IPS-18c (cell line): ENCODE measurements at regions not wholly inside any gene's neighbourhood (a gene's known extent, or its start where the extent isn't known, plus 50 kb on each side); places are given as distances from the start of the nearest gene placed in this dataset.

Source experiments
- H3K4me3 ChIP-seq: 2 replicates; pipeline ENCODE4 v1.7.0; 2013; ENCODE audit warnings: low read depth, mild to moderate bottlenecking, low read length, moderate library complexity; ENCODE audit not compliant: insufficient read depth
- H3K9me3 ChIP-seq: one replicate; pipeline ENCODE4 v1.6.1; 2013; ENCODE audit warnings: mild to moderate bottlenecking, low read length, moderate library complexity; ENCODE audit not compliant: control insufficient read depth, insufficient read depth

DNA sequence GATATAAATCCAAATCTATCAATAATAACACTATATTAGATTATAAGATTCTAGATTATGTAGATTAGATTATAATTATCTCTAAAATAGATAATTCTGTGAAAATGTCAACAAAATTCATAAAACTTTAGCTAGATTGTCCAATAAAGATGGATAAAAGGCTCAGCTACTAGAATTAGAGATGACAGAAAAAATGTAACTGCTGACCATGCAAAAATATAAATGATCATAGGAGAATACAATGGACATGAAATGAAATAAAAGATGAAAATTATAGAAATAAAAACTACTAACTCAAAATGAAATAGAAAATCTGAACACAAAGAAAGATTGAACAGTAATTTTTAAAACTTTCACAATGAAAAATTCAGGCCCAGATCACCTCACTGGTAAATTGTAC, 1332.1 kb upstream of the CELF2 start:
- Histone ChIP-seq H3K4me3 (no peak overlapping the region), H3K9me3 (peaks cover 5% of the 10 kb centered on the region)

DNA sequence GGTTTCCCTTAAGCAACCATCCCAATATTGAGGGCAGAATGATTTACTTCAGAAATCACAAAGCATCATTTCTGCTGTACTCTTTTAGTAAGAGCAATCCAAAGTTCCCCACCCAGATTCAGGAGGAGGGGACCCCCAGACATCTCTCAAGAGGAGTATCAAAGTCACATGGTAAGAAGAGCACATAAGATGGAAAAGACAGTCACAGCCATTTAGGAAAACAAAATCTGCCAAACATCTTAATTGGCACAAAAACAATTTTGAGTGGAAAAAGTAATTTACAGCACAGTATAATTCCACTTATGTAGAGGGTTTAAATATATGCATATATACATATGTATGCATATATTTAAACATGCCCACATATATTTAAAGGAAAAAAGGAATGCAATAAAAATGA, 1329.0 kb upstream of the CELF2 start:
- H3K9me3 ChIP-seq = no peaks in the 10 kb centered on the region

DNA sequence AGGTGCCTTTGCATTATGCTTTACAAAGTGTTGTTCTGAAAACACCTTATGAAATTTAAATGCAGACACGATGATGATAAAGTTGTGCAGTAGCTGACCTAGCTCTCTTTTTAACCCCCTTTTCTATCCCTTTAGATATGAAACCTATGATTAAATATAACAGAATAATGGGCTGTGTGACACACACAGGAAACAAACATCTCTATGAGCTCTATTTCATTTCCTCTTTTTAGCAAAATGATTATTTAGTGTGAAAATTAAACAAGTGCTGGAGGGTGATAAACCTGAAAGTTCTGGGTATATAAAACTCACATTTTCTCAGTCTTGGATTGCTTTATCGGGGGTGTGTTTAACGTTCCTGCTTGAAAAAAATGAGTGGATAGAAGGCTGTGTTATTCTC, 1310.5 kb upstream of the CELF2 start:
- Histone ChIP-seq H3K4me3 (no peak overlapping the region), H3K9me3 (no peaks in the 10 kb centered on the region)

More for the DNA sequence above, 1329.0 kb upstream of the CELF2 start:
- H3K4me3 ChIP-seq = no peak overlapping the region

DNA sequence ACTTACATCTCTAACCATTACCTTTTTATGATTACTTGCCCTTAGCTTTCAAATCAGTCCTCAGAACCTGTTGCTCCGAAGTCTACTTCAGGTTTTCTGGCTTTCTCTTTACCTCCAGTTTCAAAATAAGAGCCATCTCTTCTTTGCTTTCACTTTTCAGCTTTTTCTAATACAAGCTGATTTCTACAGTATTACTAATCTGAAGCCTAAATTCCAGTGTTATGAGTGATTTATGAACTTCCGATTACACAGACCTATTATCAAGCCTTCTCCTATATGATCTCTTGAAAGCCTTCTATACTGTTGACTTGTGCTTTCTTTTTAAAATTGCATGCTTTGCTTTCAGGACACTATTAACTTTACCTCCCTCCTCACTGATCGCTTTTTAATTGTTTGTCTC, 1307.8 kb upstream of the CELF2 start:
- no peak overlapping the region for H3K4me3 ChIP-seq
- peaks cover 6% of the 10 kb centered on the region for H3K9me3 ChIP-seq

DNA sequence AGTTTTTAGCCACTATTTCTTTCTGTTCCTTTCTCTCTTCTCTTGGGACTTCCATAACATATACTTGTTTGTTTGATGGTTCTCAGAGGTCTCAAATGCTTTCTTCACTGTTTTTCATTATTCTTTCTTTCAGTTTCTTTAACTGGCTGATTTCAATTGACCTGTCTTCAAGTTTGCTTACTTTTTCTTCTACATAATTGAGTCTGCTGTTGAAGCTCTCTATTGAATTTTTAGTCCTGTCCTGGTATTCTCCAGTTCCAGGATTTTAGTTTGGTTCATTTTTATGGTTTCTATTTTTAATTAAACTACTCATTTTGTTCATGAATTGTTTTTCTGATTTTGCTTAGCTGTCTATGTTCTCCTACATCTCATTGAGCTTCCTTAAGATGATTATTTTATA, 1305.3 kb upstream of the CELF2 start:
- Histone ChIP-seq H3K4me3 (no peak overlapping the region), H3K9me3 (peaks cover 6% of the 10 kb centered on the region)

DNA sequence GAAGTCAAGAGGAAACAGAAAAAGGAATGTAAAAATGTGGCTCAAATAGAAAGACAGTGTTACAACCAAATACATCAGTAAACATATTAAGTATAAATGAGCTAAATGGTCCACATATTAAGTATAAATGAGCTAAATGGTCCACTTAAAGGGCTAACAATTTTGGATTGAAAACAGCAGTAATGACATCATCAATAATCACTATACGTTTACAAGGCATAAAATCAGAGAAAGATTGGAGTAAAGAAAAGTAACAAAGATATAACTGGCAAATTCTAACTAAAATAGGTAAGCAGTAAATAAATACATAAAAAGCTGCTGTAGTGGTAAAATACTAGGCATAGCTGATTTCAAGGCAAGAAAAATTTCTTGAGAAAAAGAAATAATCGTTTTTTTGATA, 1298.4 kb upstream of the CELF2 start:
- no peak overlapping the region for H3K4me3 ChIP-seq
- H3K9me3 ChIP-seq = no peaks in the 10 kb centered on the region

DNA sequence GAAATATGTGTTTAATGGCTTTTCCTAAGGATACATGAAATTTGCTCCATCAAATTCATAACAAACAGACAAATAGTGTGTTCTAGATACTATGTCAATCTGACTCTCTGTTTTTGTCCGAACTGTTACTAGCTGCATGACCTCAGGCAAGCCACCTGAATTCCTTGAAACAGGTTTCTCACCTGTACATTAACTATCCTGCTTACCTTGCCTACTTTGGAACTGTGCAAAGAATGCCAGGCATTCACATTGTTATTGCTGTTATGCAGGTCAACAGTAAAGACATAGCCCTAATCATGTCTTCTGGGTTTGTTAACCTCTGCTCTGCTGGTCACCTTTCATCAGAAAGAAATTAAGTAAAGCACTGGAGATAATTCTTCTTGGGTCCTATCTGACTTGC, 1283.9 kb upstream of the CELF2 start:
- H3K4me3 ChIP-seq = no peak overlapping the region
- H3K9me3 ChIP-seq = no peaks in the 10 kb centered on the region

DNA sequence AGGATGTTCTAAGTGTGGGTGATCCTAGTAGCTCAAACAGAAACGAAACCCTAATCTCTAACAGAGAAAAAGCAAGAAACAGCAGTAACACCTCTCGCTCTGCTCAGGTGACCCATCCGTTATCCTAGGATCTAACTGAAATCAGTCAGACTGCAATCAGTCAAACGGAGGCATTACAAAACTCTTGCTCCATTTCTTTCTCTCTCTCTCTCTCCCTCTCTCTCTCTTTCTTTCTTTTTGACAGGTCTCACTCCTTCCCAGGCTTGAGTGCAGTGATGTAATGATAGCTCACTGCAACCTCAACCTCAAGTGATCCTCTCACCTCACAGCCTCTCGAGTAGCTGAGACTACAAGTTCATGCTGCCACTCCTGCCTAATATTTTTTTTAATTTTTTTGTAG, 1283.5 kb upstream of the CELF2 start:
- Histone ChIP-seq H3K9me3 (no peaks in the 10 kb centered on the region), H3K4me3 (no peak overlapping the region)

DNA sequence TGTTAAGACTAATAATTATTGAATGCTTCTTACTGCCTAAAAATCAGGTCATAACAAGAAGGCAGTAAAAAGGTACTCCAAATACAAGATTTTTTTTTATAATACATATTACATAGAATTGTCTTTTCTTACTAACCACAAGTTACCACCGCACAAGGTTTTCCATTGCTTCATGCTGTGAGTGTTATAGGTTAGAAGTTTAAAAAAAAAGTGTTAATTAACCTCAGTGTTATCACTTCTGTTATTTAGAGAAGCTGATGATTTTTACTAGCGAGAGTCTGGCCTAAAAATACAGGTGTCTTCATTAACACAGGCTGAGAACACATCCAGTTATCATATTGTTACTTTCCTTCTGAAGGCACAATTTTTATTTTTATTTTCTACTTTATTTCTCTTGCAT, 1281.9 kb upstream of the CELF2 start:
- Histone ChIP-seq H3K9me3 (no peaks in the 10 kb centered on the region), H3K4me3 (no peak overlapping the region)

DNA sequence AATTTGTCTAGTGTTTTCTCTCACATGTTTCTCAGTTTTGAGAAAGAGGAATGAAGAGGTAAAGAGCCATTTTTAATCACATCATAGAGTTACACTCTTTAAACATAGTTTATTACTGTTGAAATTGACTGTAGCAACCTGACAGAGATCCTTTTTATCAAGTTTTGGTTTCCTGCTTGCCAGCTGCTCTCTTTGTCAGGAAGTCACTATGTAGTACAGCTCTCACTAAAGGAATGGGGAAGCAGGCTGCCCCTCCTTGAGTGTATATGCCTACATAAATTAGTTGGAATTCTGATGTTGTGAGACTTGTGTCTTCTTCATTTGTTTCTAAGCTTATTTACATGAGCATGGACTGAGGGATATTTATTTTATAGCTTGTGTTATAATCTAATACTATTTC, 1274.0 kb upstream of the CELF2 start:
- Histone ChIP-seq H3K4me3 (no peak overlapping the region), H3K9me3 (no peaks in the 10 kb centered on the region)

DNA sequence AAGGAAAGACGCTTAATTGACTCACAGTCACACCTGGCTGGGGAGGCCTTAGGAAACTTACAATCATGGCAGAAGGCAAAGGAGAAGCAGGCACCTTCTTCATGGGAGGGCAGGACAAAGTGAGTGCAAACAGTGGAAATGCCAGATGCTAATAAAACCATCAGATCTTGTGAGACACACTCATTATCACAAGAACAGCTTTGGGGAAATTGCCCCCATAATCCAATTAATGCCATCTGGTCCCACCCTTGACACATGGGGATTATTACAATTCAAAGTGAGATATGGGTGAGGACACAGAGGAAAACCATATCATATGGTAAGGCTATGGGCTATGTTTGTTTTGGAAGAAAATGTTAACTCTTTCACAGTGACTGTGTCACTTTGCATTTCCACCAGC, 1272.5 kb upstream of the CELF2 start:
- H3K4me3 ChIP-seq = no peak overlapping the region

DNA sequence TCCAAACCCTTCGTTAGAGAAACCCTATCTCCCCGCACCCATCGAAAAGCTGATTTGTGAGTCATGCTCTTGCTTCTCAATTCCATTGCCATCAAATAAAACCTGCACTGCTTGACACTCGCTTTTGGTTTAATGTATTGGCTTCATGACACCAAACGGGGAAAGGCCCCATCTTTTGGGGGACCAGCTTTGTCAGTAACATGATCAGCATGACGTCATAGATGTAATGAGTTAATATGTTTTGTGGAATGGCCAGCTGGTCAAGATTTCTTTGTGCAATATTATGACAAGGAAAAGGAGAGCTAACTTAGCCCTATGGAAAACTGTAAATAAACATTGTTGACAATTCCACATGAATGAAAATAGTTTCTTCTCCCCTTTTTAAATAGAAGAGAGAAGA, 1260.5 kb upstream of the CELF2 start:
- Histone ChIP-seq H3K4me3 (no peak overlapping the region), H3K9me3 (peaks cover 4% of the 10 kb centered on the region)

More for the DNA sequence above, 1272.5 kb upstream of the CELF2 start:
- no peaks in the 10 kb centered on the region for H3K9me3 ChIP-seq

DNA sequence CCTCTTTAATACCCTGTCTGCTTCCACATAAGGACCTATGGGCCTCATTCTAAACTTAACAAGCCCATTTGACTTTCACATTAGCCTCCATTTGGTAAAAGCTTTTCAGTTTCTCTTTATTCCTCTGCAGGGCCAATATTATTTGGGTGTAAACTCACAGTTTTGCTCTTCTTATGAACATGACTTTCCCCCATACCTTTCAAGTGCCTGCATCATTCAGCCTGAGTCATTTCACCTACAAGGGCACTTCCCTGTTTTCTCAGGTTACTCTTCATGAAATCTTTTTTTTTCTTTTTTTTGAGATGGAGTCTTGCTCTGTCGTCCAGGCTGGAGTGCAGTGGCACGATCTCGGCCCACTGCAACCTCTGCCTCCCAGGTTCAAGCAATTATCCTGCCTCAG, 1258.1 kb upstream of the CELF2 start:
- Histone ChIP-seq H3K4me3 (no peak overlapping the region), H3K9me3 (peaks cover 4% of the 10 kb centered on the region)

DNA sequence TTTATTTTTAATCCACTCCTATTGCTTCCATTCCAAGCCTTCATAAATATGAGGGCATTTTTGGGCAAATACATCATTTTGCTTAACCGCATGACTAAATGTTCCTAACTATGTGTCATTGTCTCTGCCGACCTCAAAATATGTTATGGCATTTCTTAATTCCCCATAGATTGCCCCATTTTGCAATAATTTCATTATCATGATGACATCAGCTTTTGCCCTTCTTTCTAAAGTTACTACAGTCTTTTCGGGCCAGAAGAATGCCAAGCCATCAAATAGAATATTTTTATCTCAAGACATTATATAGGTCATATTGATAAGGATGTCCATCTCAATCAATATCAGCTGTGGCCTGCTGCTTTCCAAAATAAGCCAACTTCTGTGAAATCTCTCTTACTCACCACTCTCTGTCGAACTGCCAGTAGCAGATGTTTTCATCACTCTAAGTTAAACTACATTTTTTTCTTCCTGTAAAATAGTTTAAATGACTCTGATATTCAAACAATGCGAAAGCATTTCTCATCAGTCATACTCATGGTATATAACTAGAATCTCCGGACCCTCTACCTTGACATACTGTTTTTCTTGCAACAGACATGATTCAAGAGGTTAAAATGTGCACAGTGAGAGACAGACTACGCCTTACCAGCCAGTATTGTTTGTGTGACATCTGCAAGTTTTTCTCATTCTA, 1254.6 kb upstream of the CELF2 start:
- peaks cover 2% of the 10 kb centered on the region for H3K9me3 ChIP-seq
- no peak overlapping the region for H3K4me3 ChIP-seq

DNA sequence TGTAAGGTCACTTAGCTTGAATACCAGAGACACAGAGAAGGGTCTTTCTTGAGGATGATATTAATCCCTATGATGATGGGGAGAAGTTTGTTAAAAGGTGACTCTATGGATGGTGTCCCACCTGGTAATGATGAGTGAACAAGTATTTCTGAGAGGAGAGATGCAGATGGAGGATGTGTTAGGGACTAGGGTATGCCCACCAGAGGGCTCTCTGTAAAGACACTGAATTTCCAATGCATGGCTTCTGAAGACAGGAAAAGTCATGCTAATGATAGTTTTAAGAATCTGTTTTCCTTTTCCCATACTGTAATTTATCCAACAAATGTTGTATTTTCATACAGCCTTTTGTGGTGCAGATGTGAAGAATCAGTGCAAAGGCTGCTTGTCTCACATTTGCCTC, 1250.9 kb upstream of the CELF2 start:
- H3K9me3 ChIP-seq = no peaks in the 10 kb centered on the region
- no peak overlapping the region for H3K4me3 ChIP-seq

DNA sequence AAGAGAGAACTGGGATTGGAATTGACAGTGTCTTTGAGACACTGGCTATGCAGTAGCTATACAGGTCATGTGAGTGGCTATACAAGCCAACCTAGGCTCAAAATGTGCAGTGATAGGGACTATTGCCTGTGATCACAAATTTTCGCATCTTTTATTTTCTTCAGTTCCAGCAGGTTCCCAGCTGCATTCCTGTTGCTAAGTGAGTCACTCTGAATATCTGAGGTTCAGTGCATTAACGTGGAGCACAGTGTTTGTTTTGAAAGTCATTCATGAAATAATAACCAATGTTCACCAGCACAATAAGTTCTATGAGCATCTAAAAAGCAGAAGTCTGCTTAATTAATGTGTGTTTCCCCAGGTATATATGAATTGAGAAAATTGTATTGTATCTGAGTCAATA, 1236.0 kb upstream of the CELF2 start:
- no peaks in the 10 kb centered on the region for H3K9me3 ChIP-seq

DNA sequence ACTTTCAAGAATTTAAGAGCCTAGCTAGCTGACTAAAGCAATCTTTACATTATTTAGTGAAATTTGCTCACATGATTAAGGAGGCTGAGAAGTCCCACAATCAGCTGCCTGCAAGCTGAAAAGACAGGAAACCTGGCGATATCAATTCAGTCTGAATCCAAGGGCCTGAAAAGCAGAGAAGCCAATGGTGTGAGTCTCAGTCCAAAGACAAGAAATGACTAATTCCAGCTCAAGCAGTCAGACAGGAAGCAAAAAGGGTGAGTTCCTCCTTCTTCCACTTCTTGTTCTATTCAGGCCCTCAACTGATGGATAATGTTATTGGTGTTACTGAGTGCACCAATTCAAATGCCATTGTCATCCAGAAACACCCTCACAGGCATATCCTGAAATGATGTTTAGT, 1231.6 kb upstream of the CELF2 start:
- no peaks in the 10 kb centered on the region for H3K9me3 ChIP-seq

More for the DNA sequence above, 1236.0 kb upstream of the CELF2 start:
- H3K4me3 ChIP-seq = no peak overlapping the region

DNA sequence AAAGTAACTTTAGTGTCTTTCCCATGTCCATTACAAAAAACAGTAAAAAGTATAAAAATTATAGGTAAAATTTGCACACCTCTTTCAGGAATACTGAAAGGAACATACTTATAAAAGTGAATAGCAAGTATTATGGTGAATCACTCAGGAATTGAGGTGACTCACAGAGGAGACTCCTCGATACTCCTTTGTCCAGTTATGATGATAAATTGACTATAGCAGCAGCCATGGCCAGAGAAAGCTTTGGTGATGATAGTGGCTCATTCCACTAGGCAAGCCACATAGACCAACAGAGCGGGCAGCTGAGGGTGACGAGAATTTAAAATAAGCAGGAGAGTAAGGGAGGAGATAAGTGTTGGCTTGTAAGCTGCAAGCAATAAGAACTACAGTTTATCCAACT, 1231.1 kb upstream of the CELF2 start:
- H3K4me3 ChIP-seq = no peak overlapping the region
- no peaks in the 10 kb centered on the region for H3K9me3 ChIP-seq

More for the DNA sequence above, 1231.6 kb upstream of the CELF2 start:
- H3K4me3 ChIP-seq = no peak overlapping the region

DNA sequence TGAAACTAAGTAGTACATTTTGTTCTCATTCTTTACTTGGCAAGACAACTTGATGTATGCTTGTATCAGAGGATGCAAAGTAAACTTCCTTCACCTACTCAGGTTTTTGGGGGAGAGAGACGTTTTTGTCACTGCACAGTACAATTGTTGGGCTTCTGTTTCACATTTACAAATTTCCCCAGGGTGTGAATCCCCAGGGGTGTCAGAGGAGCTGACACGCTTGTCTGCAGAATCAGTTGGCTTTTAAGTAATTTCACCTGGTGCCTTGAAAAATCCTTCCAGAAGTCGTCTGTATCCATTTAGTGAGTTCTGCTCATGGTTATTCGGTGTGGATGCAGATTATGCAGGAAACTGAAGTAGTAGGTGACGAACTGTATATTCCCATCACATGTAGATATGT, 1227.7 kb upstream of the CELF2 start:
- H3K4me3 ChIP-seq = no peak overlapping the region
- no peaks in the 10 kb centered on the region for H3K9me3 ChIP-seq
